HS-27A (cell line): ENCODE measurements at regions not wholly inside any gene's neighbourhood (a gene's known extent, or its start where the extent isn't known, plus 50 kb on each side); places are given as distances from the start of the nearest gene placed in this dataset.
"Not testable (repeated sequence)": the region's sequence is repeated elsewhere in the genome, so short reads cannot be mapped to it uniquely, and the experiment has no call there.

Experiments used
- DNase-seq: peaks from one replicate; pipeline ENCODE4 v3.0.0-alpha.2; 2012; ENCODE audit warnings: low read depth, missing footprints

DNA sequence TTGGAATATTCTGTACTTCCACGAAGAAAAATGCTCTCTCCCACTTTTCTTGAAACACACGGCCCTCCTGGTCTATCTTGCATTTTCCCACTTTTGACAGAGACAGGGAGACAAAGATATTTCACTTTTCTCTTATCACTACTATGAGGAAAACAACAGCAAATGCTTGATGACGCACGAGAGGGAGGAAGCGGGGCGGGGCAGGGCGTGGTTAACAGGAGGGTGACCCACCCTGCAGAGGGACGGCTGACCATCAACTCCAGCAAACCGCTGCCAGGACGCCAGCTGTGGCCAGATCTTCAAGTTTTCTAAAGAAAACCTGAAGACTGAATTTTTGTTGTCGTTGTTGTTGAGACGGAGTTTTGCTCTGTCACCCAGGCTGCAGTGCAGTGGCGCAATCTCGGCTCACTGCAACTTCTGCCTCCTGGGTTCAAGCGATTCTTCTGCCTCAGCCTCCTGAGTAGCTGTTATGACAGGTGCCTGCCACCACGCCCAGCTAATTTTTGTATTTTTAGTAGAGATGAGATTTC is 63.8 kb downstream of the NSUN5 start:
- not testable (repeated sequence) for DNase-seq

DNA sequence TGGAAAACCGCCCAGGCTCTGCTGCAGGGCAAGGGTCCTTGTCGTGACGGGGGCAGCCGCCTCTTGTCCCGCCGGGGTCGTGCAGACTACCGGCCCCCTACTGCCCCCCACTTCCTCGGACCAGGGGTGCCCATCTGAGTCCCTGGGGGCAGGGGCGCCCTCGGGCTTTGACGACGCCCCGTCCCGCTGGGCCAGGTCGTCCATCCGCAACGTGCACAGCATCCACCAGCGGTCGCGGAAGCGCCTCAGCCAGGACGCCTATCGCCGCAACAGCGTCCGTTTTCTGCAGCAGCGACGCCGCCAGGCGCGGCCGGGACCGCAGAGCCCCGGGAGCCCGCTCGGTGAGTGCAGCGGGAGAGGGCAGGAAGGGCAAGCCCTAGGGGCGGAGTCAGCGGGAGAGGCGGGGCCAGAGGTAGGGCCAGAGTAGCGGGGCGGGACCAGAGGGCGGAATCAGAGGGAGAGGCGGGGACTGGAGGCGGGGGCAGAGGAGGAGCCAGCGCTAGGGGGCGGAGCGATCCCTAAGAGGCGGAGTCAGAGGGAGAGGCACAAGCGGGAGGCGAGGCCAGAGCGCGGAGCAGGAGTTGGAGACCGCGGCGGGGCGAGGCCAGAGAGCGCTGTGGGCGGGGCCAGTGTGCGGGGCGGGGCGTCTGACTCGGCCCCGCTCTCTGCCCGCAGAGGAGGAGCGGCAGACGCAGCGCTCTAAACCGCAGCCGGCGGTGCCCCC is 73.5 kb downstream of the NSUN5 start:
- not testable (repeated sequence) for DNase-seq

DNA sequence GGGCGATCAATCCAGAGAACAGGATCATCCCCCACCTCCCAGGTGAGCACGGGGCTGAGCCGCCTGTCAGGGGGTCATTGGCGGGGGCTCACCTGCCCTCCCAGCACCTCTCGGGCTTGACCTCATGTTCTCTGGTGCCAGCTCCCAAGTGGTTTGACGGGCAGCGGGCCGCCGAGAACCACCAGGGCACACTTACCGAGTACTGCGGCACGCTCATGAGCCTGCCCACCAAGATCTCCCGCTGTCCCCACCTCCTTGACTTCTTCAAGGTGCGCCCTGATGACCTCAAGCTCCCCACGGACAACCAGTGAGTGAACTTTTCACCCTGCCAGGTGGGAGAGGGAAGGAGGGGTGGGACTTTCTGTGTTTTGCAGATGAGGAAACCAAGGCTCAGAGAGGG is 82.9 kb downstream of the NSUN5 start:
- DNase-seq = not testable (repeated sequence)

DNA sequence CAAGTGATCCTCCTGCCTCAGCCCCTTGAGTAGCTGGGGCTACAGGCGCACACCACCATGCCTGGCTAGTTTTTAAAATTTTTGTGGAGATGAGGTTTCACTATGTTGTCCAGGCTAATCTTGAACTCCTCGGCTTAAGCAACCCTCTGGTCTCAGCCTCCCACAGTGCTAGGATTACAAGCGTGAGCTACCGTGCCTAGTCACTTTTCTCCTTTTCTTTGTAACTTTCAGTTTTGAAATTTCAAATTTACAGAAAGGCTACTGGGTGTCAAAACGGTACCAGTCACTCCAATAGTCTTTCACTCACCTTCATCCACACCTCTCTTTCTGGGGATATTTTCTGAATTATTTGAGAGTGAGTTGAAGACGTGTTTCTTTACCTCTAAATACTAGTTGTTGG is 86.9 kb downstream of the NSUN5 start:
- DNase-seq = not testable (repeated sequence)

DNA sequence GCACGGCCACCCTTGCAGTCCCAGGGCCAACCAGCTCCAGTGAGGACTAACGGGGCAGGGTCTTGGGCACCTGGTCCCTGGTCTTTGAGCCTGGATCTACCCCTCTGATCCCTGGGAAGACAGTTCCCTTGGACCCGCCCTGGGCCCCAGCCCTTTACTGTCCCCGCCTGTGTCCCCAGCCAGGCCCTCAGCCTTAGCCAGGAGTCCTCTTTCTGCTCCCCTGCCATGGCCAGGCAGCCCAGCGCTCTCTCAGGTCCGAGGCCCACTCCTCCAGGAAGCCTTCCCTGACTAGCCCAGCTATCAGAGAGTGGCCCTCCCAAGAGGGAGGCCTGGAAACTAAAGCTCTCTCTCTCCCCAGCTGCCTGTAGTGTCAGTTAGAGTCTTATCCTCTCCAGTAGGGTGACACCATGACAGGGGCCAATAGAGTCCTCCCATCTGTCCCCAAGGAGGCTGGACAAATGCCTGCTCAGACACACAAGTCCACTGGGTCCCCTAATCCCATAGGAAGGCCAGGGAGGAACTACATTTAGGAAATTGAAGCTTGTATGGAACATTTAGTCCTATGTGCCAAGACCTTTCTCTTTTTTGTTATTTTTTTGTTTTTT is 87.8 kb downstream of the NSUN5 start:
- not testable (repeated sequence) for DNase-seq

DNA sequence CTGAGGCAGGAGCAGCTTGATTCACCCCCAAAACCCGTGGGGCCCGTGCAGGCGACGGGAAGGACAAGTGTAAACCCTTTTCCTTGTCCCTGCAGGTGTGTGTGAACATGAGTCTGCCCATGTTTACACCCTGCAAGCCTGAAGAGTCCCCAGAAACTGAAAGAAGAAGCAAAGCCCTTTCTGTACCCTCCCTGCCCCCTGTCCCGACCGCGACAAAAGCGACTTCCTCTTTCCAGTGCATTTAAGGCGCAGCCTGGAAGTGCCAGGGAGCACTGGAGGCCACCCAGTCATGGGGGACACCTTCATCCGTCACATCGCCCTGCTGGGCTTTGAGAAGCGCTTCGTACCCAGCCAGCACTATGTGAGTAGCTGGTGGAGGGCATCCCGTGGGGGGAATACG is 88.3 kb downstream of the NSUN5 start:
- not testable (repeated sequence) for DNase-seq

DNA sequence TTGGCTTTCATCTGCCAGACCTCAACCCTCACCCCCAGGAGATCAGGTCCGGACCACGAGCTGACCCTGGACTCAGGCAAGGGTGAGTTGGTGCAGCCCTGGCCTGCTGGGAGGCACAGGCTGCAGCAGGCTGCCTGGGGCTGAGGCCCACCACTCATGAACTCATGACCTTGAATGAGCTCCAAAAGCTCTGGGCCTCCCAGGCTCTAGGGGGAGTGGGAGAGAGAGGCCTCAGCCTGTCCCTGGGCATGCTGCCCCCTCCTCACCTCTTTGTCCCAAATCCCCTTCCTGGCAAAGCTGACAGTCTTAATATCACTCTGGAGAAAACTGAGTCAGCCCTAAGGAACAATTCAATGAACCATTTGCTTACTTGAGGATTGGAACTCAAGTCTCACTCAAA is 89.8 kb downstream of the NSUN5 start:
- not testable (repeated sequence) for DNase-seq

DNA sequence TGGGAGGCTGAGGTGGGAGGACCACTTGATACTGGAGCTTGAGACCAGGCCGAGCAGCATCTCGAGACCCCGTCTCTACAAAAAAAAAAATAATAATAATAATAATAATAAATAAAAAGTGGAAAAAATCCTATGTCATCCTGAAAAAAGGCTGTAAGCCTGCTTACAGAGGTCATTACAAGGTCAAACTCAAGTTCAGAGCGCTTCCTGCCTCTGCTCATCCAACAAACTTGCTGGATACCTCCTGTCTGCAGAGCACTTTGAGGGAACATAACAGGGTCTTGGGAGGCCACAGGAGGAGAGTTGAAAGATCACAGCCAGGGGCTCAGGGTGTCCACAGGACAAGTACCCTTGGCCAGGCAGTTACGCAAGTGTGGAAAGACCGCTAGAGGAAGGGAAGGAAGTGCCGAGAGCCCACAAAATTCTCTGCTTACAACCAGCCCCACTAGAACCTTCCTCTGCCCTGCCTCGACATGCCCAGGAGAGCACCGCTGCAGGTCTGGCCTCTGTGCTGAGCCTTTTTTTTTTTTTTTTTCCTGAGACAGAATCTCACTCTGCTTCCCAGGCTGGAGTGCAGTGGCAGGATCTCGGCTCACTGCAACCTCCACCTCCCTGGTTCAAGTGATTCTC is 92.5 kb downstream of the NSUN5 start:
- not testable (repeated sequence) for DNase-seq

DNA sequence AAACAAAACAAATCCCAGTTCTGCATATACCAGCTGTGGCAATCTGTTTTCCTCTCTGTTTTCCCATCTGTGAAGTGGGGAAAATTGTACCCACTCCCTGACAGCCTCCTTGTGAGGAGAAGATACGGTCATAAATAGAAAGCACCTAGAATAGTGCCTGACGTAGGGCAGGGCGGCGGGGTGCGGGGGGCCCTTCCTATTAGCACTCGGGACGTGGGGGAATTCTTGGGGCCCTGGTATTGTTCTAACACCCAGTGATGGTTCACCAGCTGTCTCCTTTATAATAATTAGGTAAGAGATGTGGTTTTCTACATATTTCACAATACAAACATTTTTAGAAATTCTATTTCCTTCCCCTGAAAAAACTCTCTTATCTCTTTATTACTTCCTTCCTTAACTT is 93.4 kb downstream of the NSUN5 start:
- DNase-seq = not testable (repeated sequence)

DNA sequence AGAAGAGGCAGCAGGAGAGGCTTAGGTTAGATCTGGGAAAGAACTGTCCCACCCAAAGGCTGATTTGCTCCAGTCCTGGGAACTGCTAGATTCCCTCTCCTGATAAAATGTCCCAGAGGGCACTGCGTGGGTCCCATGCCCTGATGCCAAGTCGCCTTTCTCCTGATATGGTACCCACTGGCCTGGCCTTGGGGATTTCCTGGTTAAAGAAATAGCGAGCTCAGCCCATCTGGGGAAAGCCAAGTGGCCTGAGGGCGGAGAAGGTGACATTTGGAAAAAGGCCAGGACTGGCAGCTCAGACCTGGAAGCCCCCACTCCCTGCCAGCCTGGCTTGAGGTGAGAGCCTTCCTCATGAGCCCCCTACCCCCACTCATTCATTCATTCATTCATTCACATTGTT is 94.2 kb downstream of the NSUN5 start:
- DNase-seq = not testable (repeated sequence)

DNA sequence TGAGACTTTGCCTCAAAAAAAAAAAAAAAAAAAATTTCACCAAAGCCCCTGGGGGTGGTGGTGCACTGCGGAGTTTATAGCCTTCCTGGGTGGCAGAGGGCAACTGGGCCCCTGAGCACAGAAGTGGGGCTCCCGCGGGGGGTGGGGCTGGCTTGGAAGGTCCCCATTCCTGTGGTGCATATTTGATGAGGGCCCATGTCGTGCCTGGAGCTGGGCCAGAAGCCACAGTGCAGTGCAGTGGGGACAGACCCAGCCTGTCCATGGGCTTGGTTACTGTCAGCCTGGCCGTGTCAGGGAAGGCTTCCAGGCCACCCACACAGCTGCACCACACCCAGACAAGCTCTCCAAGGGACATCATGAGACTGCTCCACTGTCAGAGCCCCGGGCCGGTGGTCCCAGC is 95.5 kb downstream of the NSUN5 start:
- not testable (repeated sequence) for DNase-seq

DNA sequence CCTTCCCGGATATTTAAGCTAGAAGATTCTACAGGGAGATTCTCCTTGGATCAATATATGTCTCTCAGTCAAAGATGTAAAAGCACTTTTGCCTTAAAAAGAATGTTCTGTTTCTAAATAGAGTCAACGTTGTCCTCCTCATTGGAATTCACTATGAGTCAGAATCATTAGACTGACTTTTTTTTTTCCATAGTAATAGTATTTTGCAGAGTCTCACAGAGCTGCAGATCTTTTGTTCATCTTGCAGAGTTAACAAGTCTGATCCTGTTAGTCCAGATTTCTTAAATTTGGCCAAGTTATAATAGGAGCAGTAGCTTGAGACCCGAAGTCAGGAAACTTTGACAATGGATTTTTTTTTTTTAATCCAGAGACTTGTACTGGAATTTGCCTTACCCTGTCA is 103.0 kb downstream of the NSUN5 start:
- DNase-seq = not testable (repeated sequence)

DNA sequence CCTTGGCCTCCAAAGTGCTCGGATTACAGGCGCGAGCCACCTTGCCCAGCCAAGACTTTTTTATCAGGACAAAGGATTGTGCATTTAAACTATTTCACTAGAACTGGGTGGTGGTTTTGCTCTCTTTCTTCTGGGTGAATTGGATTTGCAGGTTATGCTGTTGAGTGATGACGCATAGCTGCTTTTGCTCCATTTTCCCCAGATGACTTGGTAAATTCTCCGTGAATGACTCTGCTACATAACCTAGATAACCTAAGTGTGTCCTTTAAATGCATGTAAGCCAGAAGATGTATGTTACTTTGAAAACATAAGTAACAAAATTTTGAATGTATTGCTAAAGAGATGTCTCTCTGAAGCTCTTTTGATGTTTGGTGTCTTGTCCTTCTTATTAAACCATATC is 103.7 kb downstream of the NSUN5 start:
- DNase-seq = peak; percentile 51

DNA sequence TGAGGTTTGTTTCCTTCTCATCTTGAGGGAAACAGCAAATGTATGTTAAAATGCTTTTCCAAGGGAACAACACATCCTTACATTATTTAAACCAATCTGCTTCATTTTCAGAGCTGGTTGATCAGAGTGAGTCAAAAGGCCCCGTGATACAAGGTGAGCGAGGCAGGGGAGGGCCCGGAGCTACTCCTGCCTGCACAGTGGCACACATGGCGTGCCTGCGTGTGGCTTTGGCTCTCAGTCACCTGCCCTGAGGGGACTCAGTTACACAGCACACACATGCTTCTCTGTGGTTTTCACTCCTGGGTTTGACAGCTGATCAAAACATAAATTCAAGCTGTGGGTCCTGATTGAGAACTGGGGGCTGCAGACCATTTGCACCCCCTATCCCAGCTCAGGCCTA is 105.3 kb downstream of the NSUN5 start:
- not testable (repeated sequence) for DNase-seq

DNA sequence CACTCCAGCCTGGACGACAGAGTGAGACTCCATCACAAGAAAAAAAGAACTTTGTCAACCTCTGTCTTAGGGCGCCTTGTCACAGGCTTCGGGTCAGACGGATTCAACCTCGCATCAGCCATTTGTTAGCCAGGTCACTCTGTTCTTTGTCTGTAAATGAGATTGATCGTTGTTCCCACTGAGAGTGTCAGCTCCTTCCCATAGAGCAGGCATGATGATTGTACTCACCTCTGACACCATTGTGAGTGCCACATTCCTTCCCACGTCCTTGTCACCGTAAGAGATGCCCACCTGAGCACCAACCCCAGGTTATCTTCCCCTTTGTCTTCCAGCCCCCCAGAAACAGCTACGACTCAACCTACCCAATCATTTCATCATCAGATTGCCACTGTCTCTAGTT is 107.4 kb downstream of the NSUN5 start:
- DNase-seq = not testable (repeated sequence)

DNA sequence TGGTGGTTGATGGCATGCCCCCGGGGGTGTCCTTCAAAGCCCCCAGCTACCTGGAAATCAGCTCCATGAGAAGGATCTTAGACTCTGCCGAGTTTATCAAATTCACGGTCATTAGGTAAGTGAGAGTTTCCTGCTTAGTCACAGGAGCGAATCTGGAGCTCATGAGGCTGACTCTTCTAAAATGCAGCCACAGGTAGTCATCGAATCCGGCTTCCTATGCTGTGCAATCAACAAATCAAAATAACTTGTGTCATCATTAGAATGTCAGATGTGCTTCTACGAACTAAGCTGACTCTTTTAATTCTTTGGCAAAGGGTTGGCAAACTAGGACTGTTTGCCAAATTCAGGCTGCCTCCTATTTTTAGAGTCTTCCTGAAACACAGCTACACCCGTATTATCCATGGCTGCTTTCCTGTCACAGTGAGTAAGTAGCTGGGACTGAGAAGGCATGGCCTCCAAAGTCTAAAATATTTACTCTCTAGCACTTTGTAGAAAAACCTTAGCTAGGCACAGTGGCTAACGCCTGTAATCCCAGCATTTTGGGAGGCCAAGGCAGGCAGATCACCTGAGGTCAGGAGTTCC is 108.0 kb downstream of the NSUN5 start:
- DNase-seq = not testable (repeated sequence)

DNA sequence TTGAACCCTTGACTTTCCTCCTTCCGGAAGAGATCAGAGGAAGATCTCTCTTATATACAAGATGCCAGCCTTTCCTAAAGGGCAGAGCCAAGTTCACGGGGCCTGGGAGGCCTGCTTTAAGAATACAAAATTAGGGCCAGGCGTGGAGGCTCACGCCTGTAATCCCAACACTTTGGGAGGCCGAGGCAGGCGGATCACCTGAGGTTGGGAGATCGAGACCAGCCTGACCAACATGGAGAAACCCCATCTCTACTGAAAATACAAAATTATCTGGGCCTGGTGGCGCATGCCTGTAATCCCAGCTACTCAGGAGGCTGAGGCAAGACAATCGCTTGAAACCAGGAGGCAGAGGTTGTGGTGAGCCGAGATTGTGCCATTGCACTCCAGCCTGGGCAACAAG is 108.2 kb upstream of the SPDYE9 start:
- not testable (repeated sequence) for DNase-seq

DNA sequence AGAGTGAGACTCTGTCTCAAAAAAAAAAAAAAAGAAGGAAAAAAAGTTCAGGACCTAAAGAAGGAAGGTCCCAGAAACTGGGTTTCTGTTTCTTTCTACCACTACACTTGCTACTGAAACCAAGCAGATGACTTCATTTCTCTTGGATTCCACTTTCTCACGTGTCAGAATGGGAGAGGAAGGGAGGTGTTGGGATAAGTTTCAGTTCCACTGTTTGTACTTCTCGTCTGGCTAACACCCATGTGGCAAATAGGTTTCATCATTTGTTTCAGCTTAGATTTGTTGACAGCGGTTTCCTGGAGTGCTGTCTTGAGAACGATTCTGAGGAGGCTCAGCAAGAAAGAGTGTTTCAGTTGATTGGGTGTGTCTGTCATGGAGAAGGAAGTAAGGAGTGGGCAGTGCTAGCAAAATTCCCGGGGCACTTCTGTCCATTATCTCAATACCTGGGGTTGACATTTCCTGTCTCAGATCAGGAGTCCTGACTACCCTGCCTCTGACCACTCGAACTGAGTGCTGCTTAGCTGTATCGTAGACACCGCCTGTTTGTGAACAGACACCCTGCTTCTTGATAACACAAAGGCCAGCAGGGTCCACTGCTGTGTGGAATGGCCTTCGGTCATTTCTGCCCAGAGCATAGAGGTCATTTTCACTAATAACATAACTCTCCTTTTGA is 104.8 kb upstream of the SPDYE9 start:
- DNase-seq = not testable (repeated sequence)

DNA sequence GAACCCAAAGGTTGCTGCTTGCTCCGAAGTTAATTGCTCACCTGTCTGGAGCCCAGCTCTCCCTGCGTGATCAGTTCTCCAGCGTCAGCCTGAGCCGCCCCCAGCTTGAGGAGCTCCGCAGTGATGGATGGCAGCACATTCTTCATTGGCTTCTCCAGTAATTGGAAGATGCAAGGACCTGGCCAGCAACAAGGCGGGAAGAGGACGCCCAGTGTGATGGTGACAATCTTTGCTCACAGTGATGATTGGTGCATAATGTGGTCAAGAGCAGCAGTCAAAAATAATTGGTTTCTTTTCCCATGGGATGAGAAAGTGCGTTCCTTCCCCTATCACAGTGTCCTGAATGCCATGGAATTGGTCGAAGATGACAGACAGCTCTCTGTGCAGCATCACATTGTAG is 102.4 kb upstream of the SPDYE9 start:
- DNase-seq = not testable (repeated sequence)

DNA sequence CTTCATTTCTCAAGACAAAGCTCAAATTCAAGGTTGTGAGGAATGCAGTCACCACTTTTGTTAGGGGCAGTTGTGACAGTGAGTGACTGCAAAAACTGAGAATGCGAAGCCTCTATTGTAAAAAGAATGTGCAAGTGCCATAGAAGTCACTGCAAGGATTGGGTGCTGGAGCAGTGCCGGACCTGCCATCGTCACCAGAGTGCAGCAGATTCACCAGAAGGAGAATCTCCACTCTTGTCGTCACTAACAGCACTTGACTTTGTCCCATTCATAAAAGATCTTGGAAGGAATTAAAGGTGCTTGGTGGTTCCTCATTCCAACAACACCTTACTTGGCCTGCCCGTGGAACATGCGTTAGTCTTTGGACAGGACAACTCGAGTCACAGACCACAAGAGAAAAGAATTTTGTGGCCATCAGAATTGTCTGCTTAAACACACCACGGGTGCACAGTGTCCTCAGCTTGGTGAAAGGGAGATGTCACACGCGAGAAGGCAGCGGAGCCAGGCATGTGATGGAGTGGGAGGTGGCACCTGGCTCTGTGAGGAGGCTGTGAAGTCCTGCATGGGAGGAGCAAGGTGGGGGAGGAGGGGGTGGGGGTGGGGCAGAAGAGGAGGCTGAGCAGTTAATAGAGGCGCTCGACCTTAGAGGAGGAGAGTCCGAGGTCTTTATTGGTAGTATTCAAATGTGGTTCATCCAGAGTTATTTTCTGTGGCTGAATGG is 100.9 kb upstream of the SPDYE9 start:
- DNase-seq = not testable (repeated sequence)

DNA sequence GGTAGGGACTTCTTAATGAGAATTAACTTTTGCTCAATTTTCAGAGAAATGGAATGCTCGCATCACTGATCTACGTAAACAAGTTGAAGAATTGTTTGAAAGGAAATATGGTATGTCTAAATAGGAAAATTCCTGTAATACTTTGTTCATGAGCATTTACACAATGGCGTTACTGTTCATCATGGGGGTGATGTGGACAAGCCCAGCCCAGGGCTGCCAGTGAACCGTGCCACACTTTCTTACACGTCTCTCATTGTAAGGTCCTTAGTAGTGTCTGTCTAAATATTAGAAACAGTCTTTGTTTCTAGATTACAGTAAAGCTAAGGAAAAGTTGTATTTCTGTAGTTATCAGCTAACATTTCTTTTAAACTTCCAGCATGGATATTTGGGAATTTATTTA is 91.0 kb upstream of the SPDYE9 start:
- DNase-seq = not testable (repeated sequence)
